ENCODE measurements at regions not wholly inside any gene's neighbourhood (a gene's known extent, or its start where the extent isn't known, plus 50 kb on each side); places are given as distances from the start of the nearest gene placed in this dataset.

DNA sequence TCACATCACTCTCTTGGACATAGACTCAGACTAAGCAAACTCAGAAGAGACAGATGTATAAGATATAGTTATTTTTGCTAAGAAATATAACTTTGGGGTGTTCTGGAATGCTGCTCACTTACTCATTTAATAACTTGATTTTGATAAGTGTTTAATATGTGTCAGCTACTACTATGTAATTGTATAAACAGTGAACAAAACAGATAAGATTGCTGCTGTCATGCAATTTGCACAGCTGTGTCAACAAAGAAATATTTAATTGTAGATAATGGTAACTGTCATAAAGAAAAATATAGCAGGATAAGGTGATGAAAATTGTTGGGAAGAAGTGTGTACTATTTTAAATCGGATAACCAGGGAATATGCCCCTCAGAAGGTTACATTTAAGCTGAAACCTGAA lies 84.1 kb upstream of the ZDHHC17 start:
- no TSS peak for BruUV-seq (replicated peaks)
- H3K4me3 ChIP-seq (ENCODE audit: low read depth, low read length, poor library complexity, severe bottlenecking): no peak overlapping the region
- ChIA-PET CTCF (no interaction called here), POLR2A (ENCODE audit: low non-redundant PET) (no interaction called here)
- no peaks in the 10 kb centered on the region for H3K36me3 ChIP-seq (ENCODE audit: insufficient read depth, low read length, poor library complexity, severe bottlenecking)
- no peaks in the 10 kb centered on the region for H3K4me1 ChIP-seq (ENCODE audit: insufficient read depth, low read length, poor library complexity, severe bottlenecking)
- H3K27me3 ChIP-seq (replicated peaks; ENCODE audit: insufficient read depth, low read depth, low read length, poor library complexity): no peaks in the 10 kb centered on the region
- no peak for TF ChIP-seq EZH2 (IDR thresholded peaks at IDR 0.05; ENCODE audit: borderline replicate concordance, low read depth, low read length, poor library complexity, severe bottlenecking)
- TF ChIP-seq CTCF (conservative IDR thresholded peaks at IDR 0.05; ENCODE audit: low read depth, low read length): no peak
- no peak overlapping the region for H3K27ac ChIP-seq (ENCODE audit: low read depth, low read length, poor library complexity, severe bottlenecking)
- intact Hi-C loops (cut with micrococcal nuclease; ENCODE audit: unreplicated experiment): no loop called here
- no peak for DNase-seq (ENCODE audit: low spot score)
- H3K9me3 ChIP-seq (ENCODE audit: low read depth, low read length, poor library complexity, severe bottlenecking): no peaks in the 10 kb centered on the region

- intact Hi-C loops (cut with micrococcal nuclease; ENCODE audit: unreplicated experiment): no loop called here
- no TSS peak for BruUV-seq (replicated peaks)
- Histone ChIP-seq H3K27me3 (replicated peaks; ENCODE audit: insufficient read depth, low read depth, low read length, poor library complexity) (no peaks in the 10 kb centered on the region), H3K4me1 (ENCODE audit: insufficient read depth, low read length, poor library complexity, severe bottlenecking) (peaks cover 11% of the 10 kb centered on the region), H3K27ac (ENCODE audit: low read depth, low read length, poor library complexity, severe bottlenecking) (no peak overlapping the region), H3K4me3 (ENCODE audit: low read depth, low read length, poor library complexity, severe bottlenecking) (no peak overlapping the region), H3K36me3 (ENCODE audit: insufficient read depth, low read length, poor library complexity, severe bottlenecking) (no peaks in the 10 kb centered on the region), H3K9me3 (ENCODE audit: low read depth, low read length, poor library complexity, severe bottlenecking) (no peaks in the 10 kb centered on the region)
- DNase-seq (ENCODE audit: low spot score): no peak
- TF ChIP-seq EZH2 (IDR thresholded peaks at IDR 0.05; ENCODE audit: borderline replicate concordance, low read depth, low read length, poor library complexity, severe bottlenecking) (no peak), CTCF (conservative IDR thresholded peaks at IDR 0.05; ENCODE audit: low read depth, low read length) (no peak)
- ChIA-PET CTCF (no interaction called here), POLR2A (ENCODE audit: low non-redundant PET) (no interaction called here)
Observed at GRCh38 chr12:76680940-76681339, 83.0 kb upstream of the ZDHHC17 start.

DNA sequence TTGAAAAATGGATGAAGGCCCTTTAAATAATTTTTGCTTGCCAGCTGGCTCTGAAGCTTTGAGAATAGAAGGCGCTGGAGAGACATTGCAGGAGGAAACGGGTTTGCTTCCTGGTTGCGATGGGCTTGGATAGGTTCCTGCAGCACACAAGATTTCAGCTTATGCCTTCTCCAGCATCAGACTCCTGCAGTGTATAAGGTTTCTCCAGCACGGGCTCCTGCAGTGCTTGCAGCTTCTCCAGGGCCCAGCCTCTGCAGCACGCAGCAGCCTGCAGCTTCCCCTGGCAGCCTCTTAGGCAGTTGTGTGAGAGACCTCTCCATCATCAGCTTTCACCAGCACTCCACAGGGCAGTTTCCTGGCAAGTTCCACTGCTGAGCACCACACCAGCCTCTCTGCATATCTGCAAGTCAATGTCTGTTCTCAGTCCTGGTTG lies 78.7 kb upstream of the ZDHHC17 start:
- POLR2A ChIA-PET (ENCODE audit: low non-redundant PET): no interaction called here

More for the DNA sequence above, 78.7 kb upstream of the ZDHHC17 start:
- no peaks in the 10 kb centered on the region for H3K9me3 ChIP-seq (ENCODE audit: low read depth, low read length, poor library complexity, severe bottlenecking)
- peaks cover 43% of the 10 kb centered on the region for H3K4me1 ChIP-seq (ENCODE audit: insufficient read depth, low read length, poor library complexity, severe bottlenecking)
- H3K27ac ChIP-seq (ENCODE audit: low read depth, low read length, poor library complexity, severe bottlenecking): peak overlapping the region; percentile 48
- DNase-seq (ENCODE audit: low spot score): peak; percentile 80
- intact Hi-C loops (cut with micrococcal nuclease; ENCODE audit: unreplicated experiment): loop anchor here (5.0 kb wide), 1 partner anchor 77 kb away; the partner anchor contains the start of gene ZDHHC17
- H3K4me3 ChIP-seq (ENCODE audit: low read depth, low read length, poor library complexity, severe bottlenecking): no peak overlapping the region
- CTCF ChIA-PET: interaction anchor here (1.6 kb wide), 1 partner anchor 135 kb away, joined by 3 read pairs; no protein-coding TSS in a partner anchor
- H3K27me3 ChIP-seq (replicated peaks; ENCODE audit: insufficient read depth, low read depth, low read length, poor library complexity): no peaks in the 10 kb centered on the region
- TF ChIP-seq EZH2 (IDR thresholded peaks at IDR 0.05; ENCODE audit: borderline replicate concordance, low read depth, low read length, poor library complexity, severe bottlenecking): no peak
- TF ChIP-seq CTCF (conservative IDR thresholded peaks at IDR 0.05; ENCODE audit: low read depth, low read length): no peak
- no peaks in the 10 kb centered on the region for H3K36me3 ChIP-seq (ENCODE audit: insufficient read depth, low read length, poor library complexity, severe bottlenecking)
- BruUV-seq (replicated peaks): no TSS peak

All from A673 (cell line).